H9 (cell line): ENCODE measurements at regions not wholly inside any gene's neighbourhood (a gene's known extent, or its start where the extent isn't known, plus 50 kb on each side); places are given as distances from the start of the nearest gene placed in this dataset.

Experiments
- DNase-seq: peaks from one replicate; pipeline ENCODE4 v3.0.0-alpha.2; 2017
- H2AFZ ChIP-seq: one replicate; pipeline ENCODE4 v1.6.1; 2013; ENCODE audit warnings: mild to moderate bottlenecking, low read length, control low read depth, moderate library complexity
- H2AK5ac ChIP-seq: 2 replicates; pipeline ENCODE4 v1.6.1; 2013; ENCODE audit warnings: low read length, control low read depth, mixed read lengths; ENCODE audit not compliant: insufficient read length
- H2BK120ac ChIP-seq: one replicate; pipeline ENCODE4 v1.6.1; 2013; ENCODE audit warnings: low read depth, mild to moderate bottlenecking, low read length, control low read depth, inconsistent platforms; ENCODE audit not compliant: poor library complexity, severe bottlenecking
- H2BK12ac ChIP-seq: 2 replicates; pipeline ENCODE4 v1.6.1; 2013; ENCODE audit warnings: low read length, control low read depth, mixed read lengths, low read depth; ENCODE audit not compliant: insufficient read length
- H2BK15ac ChIP-seq: 2 replicates; pipeline ENCODE4 v1.6.1; 2013; ENCODE audit warnings: low read depth, low read length, control low read depth
- H2BK20ac ChIP-seq: one replicate; pipeline ENCODE4 v1.6.1; 2013; ENCODE audit warnings: low read depth, mild to moderate bottlenecking, low read length, control low read depth, inconsistent platforms; ENCODE audit not compliant: poor library complexity, severe bottlenecking
- H2BK5ac ChIP-seq: 2 replicates; pipeline ENCODE4 v1.6.1; 2013; ENCODE audit warnings: low read length, control low read depth, mixed read lengths; ENCODE audit not compliant: insufficient read length
- H3K14ac ChIP-seq: 2 replicates; pipeline ENCODE4 v1.6.1; 2013; ENCODE audit warnings: low read length, control low read depth; ENCODE audit not compliant: insufficient read depth
- H3K18ac ChIP-seq: 2 replicates; pipeline ENCODE4 v1.6.1; 2013; ENCODE audit warnings: low read depth, mild to moderate bottlenecking, mixed read lengths, low read length, control low read depth; ENCODE audit not compliant: insufficient read length
- H3K23ac ChIP-seq: 2 replicates; pipeline ENCODE4 v1.6.1; 2013; ENCODE audit warnings: low read length, control low read depth, mixed read lengths, low read depth; ENCODE audit not compliant: insufficient read length
- H3K23me2 ChIP-seq: 2 replicates; pipeline ENCODE4 v1.6.1; 2013; ENCODE audit warnings: low read depth, mild to moderate bottlenecking, mixed read lengths, low read length, control low read depth; ENCODE audit not compliant: insufficient read length, poor library complexity, severe bottlenecking
- H3K27ac ChIP-seq: 2 replicates; pipeline ENCODE4 v1.5.1; 2013; ENCODE audit warnings: low read length, control low read depth, mixed read lengths, low read depth; ENCODE audit not compliant: insufficient read length
- H3K27me3 ChIP-seq: 2 replicates; pipeline ENCODE4 v1.6.1; 2013; ENCODE audit warnings: low read length, control low read depth, inconsistent platforms; ENCODE audit not compliant: insufficient read depth
- H3K4ac ChIP-seq: 2 replicates; pipeline ENCODE4 v1.6.1; 2013; ENCODE audit warnings: low read depth, mild to moderate bottlenecking, control low read depth, inconsistent platforms, low read length, moderate library complexity
- H3K4me1 ChIP-seq: 2 replicates; pipeline ENCODE4 v1.6.1; 2013; ENCODE audit warnings: low read length, control low read depth, inconsistent platforms; ENCODE audit not compliant: insufficient read depth
- H3K4me2 ChIP-seq: 2 replicates; pipeline ENCODE4 v1.6.1; 2013; ENCODE audit warnings: low read length, control low read depth, mixed read lengths; ENCODE audit not compliant: insufficient read length, insufficient read depth
- H3K56ac ChIP-seq: 2 replicates; pipeline ENCODE4 v1.6.1; 2013; ENCODE audit warnings: low read depth, mild to moderate bottlenecking, mixed read lengths, low read length, control low read depth; ENCODE audit not compliant: insufficient read length
- H3K79me1 ChIP-seq: 2 replicates; pipeline ENCODE4 v1.6.1; 2013; ENCODE audit warnings: low read depth, mild to moderate bottlenecking, moderate library complexity, low read length, control low read depth, inconsistent platforms; ENCODE audit not compliant: insufficient read depth, poor library complexity, severe bottlenecking
- H3K79me2 ChIP-seq: 2 replicates; pipeline ENCODE4 v1.6.1; 2013; ENCODE audit warnings: low read length, control low read depth, inconsistent platforms; ENCODE audit not compliant: insufficient read depth
- H3K9ac ChIP-seq: 2 replicates; pipeline ENCODE4 v1.6.1; 2013; ENCODE audit warnings: low read length, control low read depth, mixed read lengths; ENCODE audit not compliant: insufficient read length; ENCODE audit errors: extremely low read depth
- H3K9me3 ChIP-seq: one replicate; pipeline ENCODE4 v1.6.1; 2013; ENCODE audit warnings: low read depth, low read length, inconsistent platforms; ENCODE audit not compliant: control insufficient read depth
- H3T11ph ChIP-seq: one replicate; pipeline ENCODE4 v1.6.1; 2013; ENCODE audit warnings: mild to moderate bottlenecking, low read length, control low read depth, inconsistent platforms
- H4K20me1 ChIP-seq: one replicate; pipeline ENCODE4 v1.6.1; 2013; ENCODE audit not compliant: control insufficient read depth, insufficient read length, insufficient read depth
- H4K5ac ChIP-seq: 2 replicates; pipeline ENCODE4 v1.6.1; 2013; ENCODE audit warnings: low read depth, mild to moderate bottlenecking, mixed read lengths, low read length, control low read depth; ENCODE audit not compliant: insufficient read length
- H4K8ac ChIP-seq: replicated peaks from 2 replicates; pipeline ENCODE4 v1.6.1; 2013; ENCODE audit warnings: low read length, control low read depth, mixed read lengths, low read depth; ENCODE audit not compliant: insufficient read length
- H4K91ac ChIP-seq: 2 replicates; pipeline ENCODE4 v1.6.1; 2013; ENCODE audit warnings: low read depth, mild to moderate bottlenecking, moderate library complexity, mixed read lengths, low read length, control low read depth; ENCODE audit not compliant: insufficient read length
- H3K27ac Mint-ChIP-seq, 3 experiments: 2 replicates in 2 of 3; 3 replicates in 1 of 3; pipeline ENCODE4 v1.8.0; 2020 to 2021; ENCODE audit warnings: mixed read lengths in 3 of 3, mild to moderate bottlenecking in 1 of 3, moderate library complexity in 1 of 3
- H3K27me3 Mint-ChIP-seq: 2 replicates; pipeline ENCODE4 v1.8.0; 2021; ENCODE audit warnings: low read depth, mild to moderate bottlenecking, moderate library complexity, mixed read lengths
- H3K36me3 Mint-ChIP-seq, 3 experiments: 2 replicates in 2 of 3; 3 replicates in 1 of 3; pipeline ENCODE4 v1.8.0; 2020 to 2021; ENCODE audit warnings: low read depth in 3 of 3, mixed read lengths in 3 of 3; ENCODE audit not compliant: insufficient read depth in 1 of 3
- H3K4me1 Mint-ChIP-seq, 2 experiments: 2 replicates each; pipeline ENCODE4 v1.8.0; 2020; ENCODE audit warnings: mixed read lengths in 2 of 2
- H3K4me3 Mint-ChIP-seq, 2 experiments: 2 replicates in 1 of 2; 3 replicates in 1 of 2; pipeline ENCODE4 v1.8.0; 2020 to 2021; ENCODE audit warnings: mild to moderate bottlenecking in 2 of 2, mixed read lengths in 2 of 2, moderate library complexity in 1 of 2
- H3K9me3 Mint-ChIP-seq, 2 experiments: 2 replicates in 1 of 2; 3 replicates in 1 of 2; pipeline ENCODE4 v1.8.0; 2020; ENCODE audit warnings: mild to moderate bottlenecking in 2 of 2, mixed read lengths in 2 of 2, moderate library complexity in 1 of 2
- WGBS: extraction: QIAGEN DNeasy Blood & Tissue Kit; methylation state at CpG from one replicate; pipeline ENCODE4 v1.1.7; 2013; ENCODE audit warnings: missing lambda C conversion rate, low lambda C conversion rate, mixed read lengths; ENCODE audit not compliant: insufficient read length; ENCODE audit errors: extremely low coverage; 5-methylcytosine and 5-hydroxymethylcytosine counted together
- TF ChIP-seq, protein P1 (sequence below): fragments of 200-600 bp; sonication (generic); conservative IDR thresholded peaks from 3 replicates; pipeline ENCODE4 v1.8.0; 2021; ENCODE audit warnings: antibody characterized with exemption, mild to moderate bottlenecking

DNA sequence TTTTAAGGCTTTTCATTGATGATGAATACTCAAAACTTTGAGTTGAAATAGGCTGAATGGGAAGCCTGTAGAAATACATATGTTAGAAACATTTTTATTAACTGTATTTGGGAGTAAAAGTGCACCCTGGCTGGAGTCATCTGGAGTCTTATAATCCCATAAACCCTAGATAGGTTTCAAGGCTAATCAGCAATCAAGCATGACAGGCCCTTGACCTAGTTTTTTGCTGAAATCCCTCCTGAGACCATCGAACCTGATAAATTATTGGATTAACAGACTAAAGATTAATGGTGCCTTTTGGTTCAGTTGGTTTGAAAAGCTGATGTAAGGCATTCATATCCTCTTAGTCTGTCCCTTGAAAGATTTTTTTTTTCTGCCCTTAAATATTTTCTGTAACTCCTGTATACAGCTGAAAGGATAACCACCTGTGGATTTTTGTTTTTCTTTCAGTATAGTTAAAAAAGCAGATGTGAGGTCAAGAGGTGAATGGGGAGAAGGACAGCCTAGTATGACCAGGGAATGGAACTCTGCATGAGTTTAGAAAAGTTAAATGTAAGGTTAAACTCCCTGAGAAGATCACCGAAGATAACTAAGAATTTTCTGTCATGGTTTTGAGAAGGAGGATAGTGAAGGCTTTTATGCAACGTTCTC is 69.4 kb upstream of the STXBP5L start:
- H3K36me3 Mint-ChIP-seq = no peaks in the 10 kb centered on the region
- Histone ChIP-seq H2BK15ac (no peak overlapping the region), H2AFZ (no peak overlapping the region), H3K79me1 (no peaks in the 10 kb centered on the region), H2BK20ac (no peak overlapping the region), H3K14ac (no peak overlapping the region), H3K23me2 (no peaks in the 10 kb centered on the region), H3K4ac (no peak overlapping the region), H4K8ac (no peak overlapping the region), H4K91ac (no peak overlapping the region), H4K20me1 (no peaks in the 10 kb centered on the region), H3K27ac (no peak overlapping the region), H3K27me3 (no peaks in the 10 kb centered on the region), H3K4me2 (no peak overlapping the region), H2AK5ac (no peak overlapping the region), H3K9me3 (no peaks in the 10 kb centered on the region), H2BK12ac (no peak overlapping the region), H3T11ph (no peak overlapping the region), H3K56ac (no peak overlapping the region), H3K23ac (no peak overlapping the region), H2BK120ac (no peak overlapping the region), H3K4me1 (no peaks in the 10 kb centered on the region; the same call in 1 of the 2 replicates), H3K79me2 (no peaks in the 10 kb centered on the region), H4K5ac (no peak overlapping the region), H2BK5ac (no peak overlapping the region), H3K9ac (no peak overlapping the region), H3K18ac (no peak overlapping the region)
- H3K27ac Mint-ChIP-seq = peak overlapping the region in 2 of 3 experiments; percentile 26 to 65; a peak in 1 of 7 replicates
- no peaks in the 10 kb centered on the region for H3K27me3 Mint-ChIP-seq
- no peaks in the 10 kb centered on the region for H3K9me3 Mint-ChIP-seq
- DNase-seq = no peak
- TF ChIP-seq, protein P1, sequence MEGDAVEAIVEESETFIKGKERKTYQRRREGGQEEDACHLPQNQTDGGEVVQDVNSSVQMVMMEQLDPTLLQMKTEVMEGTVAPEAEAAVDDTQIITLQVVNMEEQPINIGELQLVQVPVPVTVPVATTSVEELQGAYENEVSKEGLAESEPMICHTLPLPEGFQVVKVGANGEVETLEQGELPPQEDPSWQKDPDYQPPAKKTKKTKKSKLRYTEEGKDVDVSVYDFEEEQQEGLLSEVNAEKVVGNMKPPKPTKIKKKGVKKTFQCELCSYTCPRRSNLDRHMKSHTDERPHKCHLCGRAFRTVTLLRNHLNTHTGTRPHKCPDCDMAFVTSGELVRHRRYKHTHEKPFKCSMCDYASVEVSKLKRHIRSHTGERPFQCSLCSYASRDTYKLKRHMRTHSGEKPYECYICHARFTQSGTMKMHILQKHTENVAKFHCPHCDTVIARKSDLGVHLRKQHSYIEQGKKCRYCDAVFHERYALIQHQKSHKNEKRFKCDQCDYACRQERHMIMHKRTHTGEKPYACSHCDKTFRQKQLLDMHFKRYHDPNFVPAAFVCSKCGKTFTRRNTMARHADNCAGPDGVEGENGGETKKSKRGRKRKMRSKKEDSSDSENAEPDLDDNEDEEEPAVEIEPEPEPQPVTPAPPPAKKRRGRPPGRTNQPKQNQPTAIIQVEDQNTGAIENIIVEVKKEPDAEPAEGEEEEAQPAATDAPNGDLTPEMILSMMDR = no peak
- no peak overlapping the region for H3K4me3 Mint-ChIP-seq
- H3K4me1 Mint-ChIP-seq = peaks cover 12 to 17% of the 10 kb centered on the region in 2 experiments
- no CpG with 5 or more reads among the region's 3 CpGs for WGBS
